Stimulated activated CD8-positive, alpha-beta memory T cell treated with anti-CD3 and anti-CD28 coated beads, Interleukin-7, amount 100 ng/mL, for 4 hours (primary cell): ENCODE measurements at regions not wholly inside any gene's neighbourhood (a gene's known extent, or its start where the extent isn't known, plus 50 kb on each side); places are given as distances from the start of the nearest gene placed in this dataset.

ENCODE experiments used
- DNase-seq, 2 donors: peaks; one replicate each; pipeline ENCODE4 v3.0.0-alpha.2; 2020; ENCODE audit warnings: low read depth in 2 of 2

DNA sequence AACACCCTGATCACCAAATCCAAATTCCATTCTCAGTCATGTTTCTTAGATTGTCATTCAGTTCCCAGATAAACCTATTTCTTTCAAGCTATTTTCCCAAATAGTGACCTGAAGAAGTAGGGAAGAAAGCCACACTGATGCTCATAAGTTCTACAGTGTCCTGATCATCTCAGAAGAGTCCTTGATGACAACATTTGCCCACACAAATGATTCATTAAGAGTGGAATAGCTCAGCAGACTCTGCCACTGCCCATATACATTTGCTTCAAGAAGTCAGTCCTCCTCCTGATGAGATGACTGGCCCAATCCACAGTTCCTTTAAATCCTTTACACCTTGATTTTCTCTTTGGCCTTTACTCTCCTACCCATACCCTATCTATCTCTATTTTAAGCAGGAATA is 283.7 kb upstream of the NR4A3 start:
- DNase-seq, result no peak

DNA sequence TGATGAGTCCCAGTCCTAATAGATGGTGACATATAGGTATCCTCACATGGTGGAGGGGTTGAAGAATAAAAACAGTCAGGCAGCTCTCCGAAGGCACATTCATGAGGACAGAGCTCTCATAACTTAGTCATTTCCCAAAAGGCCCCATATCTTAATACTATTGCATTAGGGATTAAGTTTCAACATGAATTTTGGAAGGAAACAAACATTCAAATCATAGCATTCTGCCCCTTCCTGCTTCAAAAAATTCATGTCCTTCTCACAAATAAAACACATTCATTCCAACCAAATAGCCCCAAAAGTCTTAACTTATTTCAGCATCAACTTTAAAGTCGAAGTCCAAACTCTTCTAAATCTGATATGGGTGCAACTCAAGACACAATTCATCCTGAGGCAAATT is 277.2 kb upstream of the NR4A3 start:
- DNase-seq, result no peak

DNA sequence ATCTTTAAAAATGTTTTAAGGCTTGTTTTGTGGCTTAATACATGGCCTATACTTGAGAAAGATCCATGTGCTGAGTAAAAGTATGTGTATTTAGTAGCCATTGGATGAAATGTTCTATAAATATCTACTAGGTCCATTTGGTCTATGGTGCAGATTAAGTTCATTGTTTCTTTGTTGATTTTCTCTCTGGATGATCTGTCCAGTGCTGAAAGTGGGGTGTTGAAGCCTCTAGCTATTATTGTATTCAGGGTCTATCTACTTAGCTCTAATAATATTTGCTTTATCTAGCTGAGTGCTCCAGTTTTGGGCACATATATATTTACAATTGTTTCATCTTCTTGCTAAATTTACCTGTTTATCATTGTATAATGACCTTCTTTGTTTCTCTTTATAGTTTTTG is 272.2 kb upstream of the NR4A3 start:
- no peak for DNase-seq

GRCh38 chr9:99555792-99556191 is 265.9 kb upstream of the NR4A3 start:
- no peak for DNase-seq

DNA sequence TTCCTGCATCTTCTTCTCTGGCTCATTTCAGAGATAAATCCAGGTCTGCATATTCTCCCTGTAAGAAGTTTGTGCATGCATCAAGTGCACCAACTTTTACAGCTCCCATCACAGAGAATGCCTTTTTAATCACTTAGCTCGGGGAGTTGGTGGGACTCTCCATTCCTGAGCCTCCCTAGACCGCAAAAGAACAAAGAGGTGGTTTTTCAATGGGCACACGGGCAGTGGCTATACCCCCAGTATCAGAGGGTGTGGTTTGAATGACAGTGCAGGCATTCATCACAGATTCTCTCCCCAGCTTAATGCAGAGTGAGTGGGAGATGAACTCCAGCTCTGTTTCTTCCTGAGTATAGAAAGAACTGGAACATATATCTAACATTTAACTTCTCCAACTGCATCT is 264.7 kb upstream of the NR4A3 start:
- DNase-seq, result no peak

GRCh38 chr9:99557816-99558215 is 263.9 kb upstream of the NR4A3 start:
- DNase-seq, result no peak

DNA sequence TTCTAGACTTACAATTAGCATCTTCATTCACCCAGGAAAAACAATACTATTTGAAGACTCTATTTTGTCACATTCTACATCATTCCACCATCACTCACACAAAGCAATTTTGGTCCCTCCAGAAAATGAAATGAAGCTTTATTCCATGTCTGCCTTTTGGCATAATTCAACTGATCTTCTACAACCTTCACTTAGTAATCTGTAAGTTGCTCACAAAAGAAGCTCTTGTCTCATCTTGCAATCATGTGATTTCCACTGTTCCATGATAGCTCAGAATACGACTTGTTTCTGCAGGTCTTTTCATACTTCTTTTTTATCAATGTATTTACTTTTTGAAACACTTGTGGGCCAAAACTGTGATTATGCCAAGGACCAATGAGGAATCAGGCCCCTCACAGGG is 261.9 kb upstream of the NR4A3 start:
- no peak for DNase-seq

DNA sequence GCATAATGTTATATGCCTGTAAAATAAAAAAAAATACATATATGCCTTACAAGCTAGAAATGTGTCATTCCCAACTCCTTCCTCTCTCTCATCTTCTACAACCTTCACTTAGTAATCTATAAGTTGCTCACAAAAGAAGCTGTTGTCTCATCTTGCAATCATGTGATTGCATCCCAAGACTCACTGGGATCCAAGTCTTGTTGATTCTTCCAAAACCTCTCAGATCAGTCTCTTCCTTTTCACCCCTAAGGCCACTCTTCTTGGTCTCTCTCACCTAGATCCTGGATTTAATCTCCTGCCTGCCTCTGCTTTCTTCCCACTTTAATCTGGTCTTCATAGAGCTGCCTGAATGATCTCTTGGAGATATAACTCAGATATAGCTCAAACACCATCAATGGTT is 261.1 kb upstream of the NR4A3 start:
- no peak for DNase-seq

DNA sequence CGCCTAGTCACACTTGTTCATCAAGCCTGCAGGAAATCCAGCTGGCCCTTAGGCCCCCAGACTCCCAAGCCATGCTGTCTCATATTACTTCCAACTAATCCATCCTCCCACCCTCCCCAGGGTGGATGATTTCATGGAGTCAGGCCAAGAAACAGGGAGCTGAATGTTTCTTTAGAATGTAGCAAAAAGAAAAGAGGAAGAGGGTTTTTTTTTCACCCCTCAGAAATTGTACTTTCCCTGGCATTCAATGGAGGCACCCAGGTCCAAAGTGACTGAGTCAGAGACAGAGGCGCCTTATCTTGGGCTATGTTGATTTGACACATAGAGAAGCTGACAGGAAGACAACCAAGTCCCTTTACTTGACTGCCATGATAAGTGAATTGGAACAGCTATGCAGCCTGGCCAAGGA is 260.2 kb upstream of the NR4A3 start:
- no peak for DNase-seq

GRCh38 chr9:99561961-99562565 is 259.6 kb upstream of the NR4A3 start:
- no peak for DNase-seq

GRCh38 chr9:99563364-99563763 is 258.3 kb upstream of the NR4A3 start:
- DNase-seq, result no peak

- DNase-seq, result no peak
Observed at GRCh38 chr9:99565203-99565602, 256.5 kb upstream of the NR4A3 start.

GRCh38 chr9:99567436-99567835 is 254.2 kb upstream of the NR4A3 start:
- no peak for DNase-seq

GRCh38 chr9:99569840-99570239 is 251.8 kb upstream of the NR4A3 start:
- no peak for DNase-seq

GRCh38 chr9:99572567-99572966 is 249.1 kb upstream of the NR4A3 start:
- DNase-seq, result no peak

DNA sequence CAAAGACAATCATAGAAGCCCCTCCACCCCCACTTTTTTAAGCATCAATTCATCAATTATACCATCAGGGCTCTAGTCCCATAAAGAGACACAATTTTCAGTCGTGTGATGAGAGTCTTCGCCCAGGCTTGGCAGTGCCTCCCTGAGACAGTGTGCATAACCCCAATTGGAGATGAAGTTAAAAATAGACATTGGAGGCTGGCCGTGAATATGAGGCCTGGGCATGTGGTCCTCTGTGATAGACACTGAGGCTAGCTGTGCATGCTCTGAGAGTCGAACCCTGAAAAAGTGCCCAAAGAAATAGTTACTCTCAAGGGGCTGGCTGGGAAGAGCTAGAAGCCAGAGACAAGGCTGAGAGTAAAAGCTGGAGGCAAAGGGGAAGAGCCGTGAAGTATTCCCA is 248.6 kb upstream of the NR4A3 start:
- no peak for DNase-seq

GRCh38 chr9:99573886-99574285 is 247.8 kb upstream of the NR4A3 start:
- DNase-seq, result no peak

GRCh38 chr9:99576002-99576401 is 245.7 kb upstream of the NR4A3 start:
- no peak for DNase-seq

DNA sequence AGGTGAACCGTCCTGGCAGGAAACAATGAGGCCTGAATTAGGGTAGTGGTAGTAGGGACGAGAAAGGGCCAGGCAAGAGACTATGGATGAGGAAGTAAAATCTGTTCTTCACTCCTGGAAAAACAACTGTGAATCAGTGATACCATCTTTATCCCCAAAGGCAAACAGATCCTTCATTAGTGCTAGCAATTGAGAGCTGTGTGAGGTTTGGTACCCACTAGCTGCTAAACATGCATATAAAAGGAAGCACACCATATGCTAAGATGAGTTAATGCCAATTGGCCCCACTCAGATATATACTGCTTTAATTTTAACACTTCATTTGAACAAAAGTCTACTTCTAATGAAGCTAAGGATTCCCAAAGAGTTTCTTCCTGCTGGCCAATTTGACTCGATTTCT is 244.8 kb upstream of the NR4A3 start:
- DNase-seq, result no peak

- DNase-seq, result no peak
Observed at GRCh38 chr9:99577351-99577750, 244.3 kb upstream of the NR4A3 start.

- no peak for DNase-seq
Observed at GRCh38 chr9:99578666-99579065, 243.0 kb upstream of the NR4A3 start.

GRCh38 chr9:99579964-99580363 is 241.7 kb upstream of the NR4A3 start:
- no peak for DNase-seq

GRCh38 chr9:99582814-99583213 is 238.9 kb upstream of the NR4A3 start:
- DNase-seq, result no peak

GRCh38 chr9:99588299-99588698 is 233.4 kb upstream of the NR4A3 start:
- DNase-seq, result no peak

GRCh38 chr9:99588747-99589146 is 232.9 kb upstream of the NR4A3 start:
- no peak for DNase-seq
